GM18870 (cell line): ENCODE measurements at regions not wholly inside any gene's neighbourhood (a gene's known extent, or its start where the extent isn't known, plus 50 kb on each side); places are given as distances from the start of the nearest gene placed in this dataset.

ENCODE experiments used
- ATAC-seq: cut with Tn5 transposase; IDR thresholded peaks from one replicate; pipeline ENCODE4 v1.9.1; 2021; ENCODE audit warnings: moderate library complexity; ENCODE audit not compliant: unreplicated experiment

- no peak for ATAC-seq
These were observed 648.5 kb upstream of the RBFOX1 start for GRCh38 chr16:6684076-6684673.

DNA sequence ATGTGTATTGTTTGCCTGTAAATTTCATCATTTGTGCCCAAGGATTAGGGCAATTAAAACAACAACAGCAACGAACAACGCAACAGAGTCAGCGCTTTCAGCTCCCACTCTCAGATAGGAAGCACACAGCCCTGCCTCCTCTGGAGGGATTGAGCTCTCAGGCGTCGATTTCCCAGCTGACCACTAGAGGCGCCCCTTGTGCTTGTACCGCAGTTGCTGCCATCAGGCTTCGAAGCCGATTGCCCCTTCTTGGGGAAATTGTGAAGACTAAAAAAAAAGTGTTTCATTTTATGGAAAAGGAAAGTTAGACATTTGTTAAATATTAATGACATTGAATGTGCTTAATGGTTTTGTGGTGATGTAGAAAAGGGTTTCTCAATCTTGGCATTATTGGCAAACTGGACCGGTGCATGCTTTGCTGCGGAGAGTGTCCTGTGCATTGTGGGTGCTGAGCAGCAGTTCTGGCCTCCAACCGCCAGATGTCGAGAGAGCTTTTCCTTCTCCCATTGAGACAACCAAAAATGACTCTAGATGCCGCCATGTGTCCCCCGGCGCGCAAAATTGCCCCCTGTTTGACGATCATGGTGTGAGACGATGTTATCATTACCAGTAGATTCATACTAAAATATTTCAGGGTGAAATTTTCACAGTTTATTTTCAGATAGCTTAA is 650.4 kb upstream of the RBFOX1 start:
- ATAC-seq: no peak

- ATAC-seq: no peak
These were observed 654.1 kb upstream of the RBFOX1 start for GRCh38 chr16:6678586-6678985.

DNA sequence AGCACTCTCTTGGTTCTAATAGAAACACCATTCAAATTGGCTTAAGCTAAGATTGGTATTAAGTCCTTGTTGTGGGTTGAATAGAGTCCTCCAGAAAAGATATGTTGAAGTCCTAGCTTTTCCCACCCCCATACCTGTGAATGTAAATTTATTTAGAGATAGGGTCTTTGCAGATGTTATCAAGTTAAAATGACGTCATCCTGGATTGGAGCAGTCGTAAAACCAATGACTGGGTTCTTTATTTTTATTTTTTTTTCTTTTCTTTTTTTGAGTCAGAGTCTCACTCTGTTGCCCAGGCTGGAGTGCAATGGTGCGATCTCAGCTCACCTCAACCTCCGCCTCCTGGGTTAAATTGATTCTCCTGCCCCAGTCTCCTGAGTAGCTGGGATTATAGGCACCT is 658.6 kb upstream of the RBFOX1 start:
- no peak for ATAC-seq

DNA sequence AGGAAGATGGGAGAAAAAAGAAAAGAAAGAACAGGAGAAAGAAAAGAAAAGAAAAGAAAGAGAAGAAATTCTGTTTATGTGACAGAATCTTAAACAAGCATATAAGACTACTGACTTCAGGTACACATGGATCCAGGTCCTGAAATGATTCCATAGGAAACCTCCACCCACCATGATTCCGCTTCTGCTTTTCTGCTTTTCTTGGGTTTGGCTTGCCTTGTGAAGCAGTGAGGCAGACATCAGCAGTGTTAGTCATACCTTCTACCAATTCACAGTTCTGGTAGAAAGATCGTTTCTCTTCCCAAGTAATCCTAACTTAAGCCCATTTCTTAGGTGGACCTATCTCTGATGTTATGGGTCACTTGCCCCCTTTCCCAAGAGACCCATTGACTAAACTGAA is 660.1 kb upstream of the RBFOX1 start:
- ATAC-seq: no peak

- ATAC-seq: no peak
These were observed 665.3 kb upstream of the RBFOX1 start for GRCh38 chr16:6667393-6667792.

DNA sequence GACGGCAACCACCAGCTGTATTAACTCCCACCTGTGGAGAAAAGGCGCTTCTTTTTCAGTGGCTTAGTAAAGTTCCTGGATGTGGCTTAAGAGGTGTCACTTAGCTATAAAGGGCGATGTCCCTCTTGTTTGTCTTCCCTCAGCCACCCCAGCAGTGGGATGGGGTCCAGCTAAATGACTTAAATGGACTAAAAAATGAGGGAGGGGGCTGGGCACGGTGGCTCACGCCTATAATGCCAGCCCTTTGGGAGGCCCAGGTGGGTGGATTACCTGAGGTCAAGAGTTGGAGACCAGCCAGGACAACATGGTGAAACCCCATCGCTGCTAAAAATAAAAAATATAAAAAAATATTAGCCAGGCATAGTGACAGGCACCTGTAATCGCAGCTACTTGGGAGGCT is 667.5 kb upstream of the RBFOX1 start:
- ATAC-seq: no peak

GRCh38 chr16:6663668-6664067 is 669.0 kb upstream of the RBFOX1 start:
- no peak for ATAC-seq

GRCh38 chr16:6656760-6657159 is 675.9 kb upstream of the RBFOX1 start:
- ATAC-seq: no peak

DNA sequence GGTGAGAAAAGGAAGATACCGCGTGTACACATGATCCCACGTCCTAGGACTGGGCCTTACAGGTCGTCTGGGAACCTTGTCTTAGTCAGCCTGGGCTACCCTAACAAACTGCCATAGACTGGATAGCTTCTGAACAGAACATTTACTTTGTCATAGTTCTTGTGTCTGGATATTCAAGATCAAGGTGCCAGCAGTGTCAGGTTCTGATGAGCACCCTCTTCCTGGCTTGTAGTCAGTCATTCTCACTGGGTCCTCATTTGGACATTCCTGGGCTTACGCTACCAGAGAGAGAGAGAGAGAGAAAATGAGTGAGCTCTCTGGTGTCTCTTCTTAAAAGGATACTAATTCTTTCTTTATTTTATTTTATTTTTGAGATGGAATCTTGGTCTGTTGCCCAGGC is 685.8 kb upstream of the RBFOX1 start:
- no peak for ATAC-seq

- ATAC-seq: no peak
These were observed 686.7 kb upstream of the RBFOX1 start for GRCh38 chr16:6645768-6646568.

GRCh38 chr16:6644916-6645315 is 687.7 kb upstream of the RBFOX1 start:
- no peak for ATAC-seq

DNA sequence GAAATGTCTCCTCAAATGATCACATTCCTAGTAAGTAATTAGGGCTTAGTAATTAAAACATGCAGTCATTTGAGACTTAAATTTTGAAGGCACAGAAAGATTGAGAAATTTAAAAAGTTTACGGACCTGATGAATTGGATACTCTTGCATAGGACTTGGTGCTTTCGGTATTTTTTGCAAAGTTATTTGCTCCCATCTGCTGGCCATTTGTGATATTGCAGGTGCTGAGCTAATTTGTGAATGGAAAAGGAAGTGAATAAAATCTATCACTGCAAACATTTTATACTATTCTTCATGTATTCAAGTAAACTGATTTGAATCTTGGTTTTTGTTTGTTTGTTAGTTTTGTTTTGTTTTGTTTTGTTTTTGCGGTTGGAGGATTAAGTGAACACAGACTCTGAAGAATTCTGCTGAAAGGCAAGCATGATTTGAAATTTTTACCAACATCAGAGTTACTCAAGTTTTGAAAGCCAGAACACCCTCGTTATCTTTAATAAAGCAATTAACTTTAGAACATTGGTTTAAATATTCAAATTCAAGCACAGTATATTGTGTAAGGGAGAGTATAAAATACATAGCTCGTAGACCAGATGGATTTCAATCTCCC is 689.5 kb upstream of the RBFOX1 start:
- no peak for ATAC-seq

GRCh38 chr16:6642271-6642670 is 690.4 kb upstream of the RBFOX1 start:
- no peak for ATAC-seq

DNA sequence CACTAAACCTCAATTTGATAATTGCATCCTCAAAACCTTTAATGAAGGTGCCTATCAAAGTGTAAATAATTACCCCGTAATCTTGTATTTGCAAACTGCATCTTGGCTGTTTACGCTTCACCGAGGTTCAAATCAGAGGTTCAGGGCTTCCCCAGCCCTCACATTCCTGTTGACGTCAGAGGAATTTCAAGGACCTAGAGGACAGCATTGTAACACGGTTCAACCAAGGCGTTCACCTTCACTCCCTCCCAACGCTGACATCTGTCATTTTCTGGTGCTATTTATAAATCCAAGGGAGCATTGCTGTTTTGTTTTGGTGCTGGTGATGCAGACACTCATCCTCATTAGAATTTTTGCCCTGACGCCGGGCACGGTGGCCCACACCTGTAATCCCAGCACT is 691.6 kb upstream of the RBFOX1 start:
- no peak for ATAC-seq

DNA sequence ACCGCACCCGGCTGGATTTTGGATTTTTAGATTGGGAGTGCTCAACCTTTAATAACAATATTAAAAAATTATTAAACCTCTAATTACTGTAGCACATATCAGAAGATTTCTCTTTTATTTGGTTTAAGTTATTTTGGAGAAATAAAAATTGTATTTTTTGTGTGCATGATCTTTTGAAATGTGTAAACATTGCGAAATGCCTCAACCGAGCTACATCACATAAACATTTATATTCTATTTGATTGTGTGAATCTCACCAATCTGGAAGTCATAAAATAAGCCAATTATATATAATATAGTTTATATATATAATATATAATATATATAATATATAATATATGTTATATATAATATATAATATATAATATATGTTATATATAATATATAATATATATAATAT is 696.2 kb upstream of the RBFOX1 start:
- no peak for ATAC-seq

- no peak for ATAC-seq
These were observed 698.5 kb upstream of the RBFOX1 start for GRCh38 chr16:6634151-6634550.

DNA sequence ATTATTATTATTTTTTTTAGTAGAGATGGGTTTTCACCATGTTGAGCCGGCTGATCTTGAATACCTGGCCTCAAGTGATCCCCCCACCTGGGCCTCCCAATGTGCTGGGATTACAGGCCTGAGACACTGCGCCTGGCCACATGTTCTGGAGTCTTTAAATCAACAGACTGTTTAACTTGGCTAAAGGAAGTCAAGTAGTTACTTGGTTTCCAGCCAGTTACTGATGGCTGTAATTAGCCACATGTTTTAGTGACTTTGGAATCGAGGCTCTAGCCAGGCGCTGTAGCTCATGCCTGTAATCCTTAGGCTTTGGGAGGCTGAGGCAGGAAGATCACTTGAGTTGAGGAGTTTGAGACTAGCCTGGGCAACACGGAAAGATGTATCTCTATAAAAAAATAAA is 699.2 kb upstream of the RBFOX1 start:
- ATAC-seq: no peak

- no peak for ATAC-seq
These were observed 703.5 kb upstream of the RBFOX1 start for GRCh38 chr16:6629110-6629509.

GRCh38 chr16:6625606-6626005 is 707.0 kb upstream of the RBFOX1 start:
- ATAC-seq: no peak

DNA sequence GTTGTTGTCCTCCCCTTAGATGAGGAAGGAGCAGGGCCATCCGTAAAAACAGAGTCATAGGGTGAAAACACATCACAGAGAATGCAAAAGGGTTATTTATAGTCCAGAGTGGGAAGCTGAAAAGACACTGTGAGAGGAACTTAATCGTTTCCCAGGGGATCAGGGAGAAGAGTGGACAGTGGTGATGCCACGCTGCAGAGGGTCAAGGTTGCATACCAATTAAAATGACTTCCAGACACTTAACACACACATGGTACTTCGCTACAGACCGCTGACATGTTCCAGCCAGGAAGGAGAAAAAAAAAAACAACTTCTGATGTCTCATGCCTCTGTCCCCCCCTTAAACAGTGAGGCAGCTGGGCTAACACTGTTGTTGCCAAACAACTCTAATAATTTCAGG is 713.8 kb upstream of the RBFOX1 start:
- no peak for ATAC-seq

DNA sequence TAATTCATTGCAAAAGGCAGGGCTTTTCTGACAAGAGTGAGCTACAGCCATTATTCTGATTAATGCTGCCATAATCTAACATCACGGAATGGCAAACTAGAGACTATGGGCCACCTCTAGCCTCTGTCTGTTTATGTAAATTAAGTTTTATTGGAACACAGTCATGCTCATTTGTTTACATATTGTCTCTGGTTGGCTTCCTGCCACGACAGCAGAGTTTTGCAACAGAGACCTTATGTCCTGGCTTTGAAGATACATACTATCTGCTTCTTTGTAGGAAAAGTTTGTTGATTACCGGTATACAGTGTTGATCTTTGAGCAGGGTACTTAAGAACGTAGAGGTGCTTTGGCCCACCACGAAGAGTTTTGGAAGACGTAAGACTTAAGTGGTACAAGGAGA is 715.9 kb upstream of the RBFOX1 start:
- ATAC-seq: no peak
